NK-92 treated with Interleukin-12 subunit alpha and Interleukin-12 subunit beta, amount 100 ng/mL, for 24 hours (cell line): ENCODE measurements at regions not wholly inside any gene's neighbourhood (a gene's known extent, or its start where the extent isn't known, plus 50 kb on each side); places are given as distances from the start of the nearest gene placed in this dataset.
"Not testable (repeated sequence)": the region's sequence is repeated elsewhere in the genome, so short reads cannot be mapped to it uniquely, and the experiment has no call there.

ENCODE experiments used
- DNase-seq: peaks from one replicate; lab custom pipeline; 2025; lab: John Stamatoyannopoulos, UW

DNA sequence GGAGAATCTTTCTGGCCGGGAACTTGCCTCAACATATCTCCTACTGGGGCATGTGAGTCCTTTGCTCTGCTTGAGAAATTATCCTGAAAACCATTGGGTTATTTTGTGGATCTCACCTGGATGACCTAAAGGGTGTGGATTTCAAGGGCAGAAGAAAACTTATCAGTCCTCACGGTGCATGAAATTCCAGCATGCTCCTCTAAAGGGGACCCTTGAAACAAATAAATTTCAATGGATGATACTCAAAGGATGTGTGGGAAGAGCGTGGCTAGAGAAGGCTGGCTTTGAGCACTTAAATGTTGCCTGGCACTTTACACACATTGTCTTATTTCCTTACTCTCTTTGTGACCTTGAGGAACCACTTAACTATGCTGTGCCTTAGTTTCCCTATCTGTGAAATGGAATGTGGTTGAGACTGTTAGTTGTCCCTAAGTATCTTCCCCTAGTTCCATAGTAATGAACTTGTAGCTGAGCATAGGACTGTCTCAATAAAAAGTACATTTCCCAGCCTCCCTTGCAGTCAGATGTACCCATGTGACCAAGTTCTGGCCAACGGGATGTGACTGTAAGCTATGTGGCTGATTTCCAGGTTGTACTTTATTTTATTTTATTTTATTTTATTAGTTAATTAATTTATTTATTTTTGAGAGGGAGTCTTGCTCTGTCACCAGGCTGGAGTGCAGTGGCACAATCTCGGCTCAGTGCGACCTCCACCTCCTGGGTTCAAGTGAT is 81.9 kb upstream of the PTPN1 start:
- no peak for DNase-seq

DNA sequence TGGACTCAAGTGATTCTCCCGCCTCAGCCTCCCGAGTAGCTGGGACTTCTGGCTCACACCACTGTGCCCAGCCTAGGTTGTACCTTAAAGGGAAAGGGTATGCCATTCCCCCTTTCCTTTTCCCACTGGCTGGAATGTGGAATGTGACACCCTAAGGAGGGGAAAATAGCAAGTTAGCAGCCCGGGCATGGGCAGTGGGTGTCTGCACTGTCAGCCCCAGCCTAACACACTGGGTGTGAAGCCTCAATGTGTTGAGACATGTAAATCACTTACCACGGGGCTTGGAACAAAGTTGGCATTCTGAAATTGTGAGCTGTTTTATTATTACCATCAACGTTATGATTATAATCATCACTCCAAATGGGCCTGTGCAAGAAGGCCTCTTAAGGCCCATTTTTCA is 80.8 kb upstream of the PTPN1 start:
- no peak for DNase-seq

DNA sequence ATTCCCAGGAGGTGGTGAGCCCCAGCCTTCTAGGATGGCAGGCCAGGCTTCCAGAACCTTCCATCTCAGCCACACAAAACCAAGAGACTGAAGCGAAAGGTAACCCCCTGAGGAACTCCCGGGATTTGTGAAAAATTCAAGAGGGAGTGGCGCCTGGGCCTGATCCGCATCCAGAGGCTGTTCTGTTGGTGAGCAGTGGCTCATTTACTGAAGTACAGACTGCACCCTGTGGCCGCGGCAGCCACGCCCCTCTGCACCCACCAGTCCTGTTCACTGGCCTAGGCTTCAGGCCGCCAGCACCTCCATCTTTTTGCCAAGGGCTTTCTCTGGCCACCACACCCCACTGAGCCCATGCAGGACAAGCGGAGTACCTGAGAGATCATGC is 79.1 kb upstream of the PTPN1 start:
- no peak for DNase-seq

GRCh38 chr20:50433001-50433761 is 77.0 kb upstream of the PTPN1 start:
- DNase-seq: no peak

GRCh38 chr20:50434321-50434652 is 75.9 kb upstream of the PTPN1 start:
- DNase-seq: no peak

GRCh38 chr20:50434653-50435396 is 75.4 kb upstream of the PTPN1 start:
- DNase-seq: no peak

GRCh38 chr20:50435397-50436051 is 74.7 kb upstream of the PTPN1 start:
- DNase-seq: no peak

DNA sequence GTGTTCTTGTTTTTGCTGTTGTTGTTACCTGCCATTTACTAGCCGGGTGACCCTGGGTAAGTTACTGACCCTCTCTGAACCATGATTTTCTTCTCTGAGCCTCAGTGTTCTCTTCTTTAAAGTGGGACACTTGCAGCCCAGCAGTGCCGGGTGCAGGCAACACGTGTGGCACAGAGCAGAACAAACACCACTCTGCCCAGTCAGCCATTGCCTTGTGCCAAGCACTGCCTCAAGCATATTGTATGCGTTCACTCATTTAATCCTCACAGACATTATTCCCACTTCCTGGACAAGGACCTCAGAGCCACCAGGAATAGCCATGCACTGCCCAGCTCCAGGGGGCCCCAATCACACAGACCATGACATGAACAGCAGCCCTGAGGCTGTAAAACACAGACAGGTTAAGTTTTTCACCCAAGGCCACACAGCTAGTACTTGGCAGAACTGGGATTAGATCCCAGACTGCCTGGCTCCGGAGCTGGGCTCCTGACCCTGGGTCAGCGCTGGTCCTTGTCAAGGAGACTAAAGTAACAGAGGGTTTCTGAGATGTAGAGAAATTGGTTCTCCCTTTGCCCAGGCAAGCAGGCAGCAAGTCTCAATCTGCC is 74.0 kb upstream of the PTPN1 start:
- no peak for DNase-seq

DNA sequence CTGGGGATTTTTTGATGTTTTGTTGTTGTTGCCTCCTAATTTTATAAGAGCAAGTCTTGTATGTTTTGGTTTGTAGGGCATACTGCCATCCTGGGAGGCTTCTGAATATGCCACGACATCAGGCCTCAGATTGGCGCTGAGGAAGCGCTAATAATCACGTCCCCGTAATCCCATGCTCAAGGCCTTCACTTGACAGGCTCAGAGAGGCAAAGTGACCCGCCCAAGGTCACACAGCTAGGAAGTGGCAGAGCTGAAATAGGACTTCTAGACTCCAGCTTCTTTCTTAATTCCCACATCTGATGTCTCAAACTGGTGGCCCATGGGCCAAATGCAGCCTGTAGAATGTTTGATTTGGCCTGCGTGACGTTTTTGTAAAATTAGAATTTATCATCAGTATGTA is 73.5 kb upstream of the PTPN1 start:
- no peak for DNase-seq

- no peak for DNase-seq
Observed at GRCh38 chr20:50438986-50439407, 71.2 kb upstream of the PTPN1 start.

- no peak for DNase-seq
Observed at GRCh38 chr20:50439539-50440453, 70.4 kb upstream of the PTPN1 start.

DNA sequence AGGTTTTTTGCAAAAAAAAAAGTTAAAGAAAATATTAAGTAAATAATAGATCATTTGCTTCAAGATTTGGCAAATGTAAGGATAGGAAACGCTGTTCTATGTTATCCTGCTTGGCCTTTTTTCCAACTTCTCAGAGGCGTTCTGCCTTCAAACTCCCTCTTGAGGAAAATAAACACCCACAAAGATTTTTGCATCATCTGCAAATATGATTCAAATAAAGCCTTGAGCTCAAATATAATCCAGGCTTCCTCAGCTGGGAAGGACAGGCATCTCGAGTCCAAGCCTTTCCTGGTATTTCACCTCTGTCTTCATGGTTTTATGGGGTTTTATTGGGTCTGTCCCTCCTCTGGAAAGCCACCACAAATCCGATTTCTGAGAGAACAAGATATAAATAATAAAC is 67.7 kb upstream of the PTPN1 start:
- no peak for DNase-seq

- DNase-seq: no peak
Observed at GRCh38 chr20:50445354-50446151, 64.6 kb upstream of the PTPN1 start.

- DNase-seq: no peak
Observed at GRCh38 chr20:50446351-50447101, 63.7 kb upstream of the PTPN1 start.

DNA sequence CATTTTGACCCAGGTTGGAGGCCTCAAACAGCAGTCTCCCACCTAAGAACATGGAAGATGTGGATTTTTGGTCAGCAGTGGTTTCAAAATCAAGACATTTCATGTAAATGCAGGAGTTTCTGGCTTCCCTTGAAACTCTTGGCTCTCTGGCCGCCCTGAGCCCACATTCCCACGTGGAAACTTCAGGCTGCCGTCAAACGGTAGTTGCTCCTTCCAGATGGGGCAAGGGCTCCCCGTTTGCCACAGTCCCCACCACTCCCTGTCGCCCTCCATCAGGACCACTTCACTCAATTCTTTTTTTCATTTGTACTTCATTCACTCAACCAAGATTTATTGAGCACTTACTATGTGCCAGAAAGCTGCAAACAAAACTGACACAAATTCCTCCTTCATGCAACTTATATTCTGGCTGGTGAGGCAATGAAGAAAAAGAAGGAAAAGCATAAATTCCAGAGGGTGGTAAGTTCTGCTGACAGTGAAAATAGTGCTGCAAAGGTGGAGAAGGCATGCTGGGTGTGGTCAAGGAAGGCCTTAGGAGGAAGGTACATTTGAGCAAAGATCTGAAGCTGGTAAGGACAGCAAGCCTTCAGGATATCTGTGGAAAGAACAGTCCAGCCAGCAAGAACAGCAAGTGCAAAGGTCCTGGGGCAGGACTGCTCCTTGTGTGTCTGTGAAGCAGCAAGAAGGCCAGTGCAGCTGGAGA is 62.9 kb upstream of the PTPN1 start:
- no peak for DNase-seq

GRCh38 chr20:50447817-50448216 is 62.4 kb upstream of the PTPN1 start:
- no peak for DNase-seq

DNA sequence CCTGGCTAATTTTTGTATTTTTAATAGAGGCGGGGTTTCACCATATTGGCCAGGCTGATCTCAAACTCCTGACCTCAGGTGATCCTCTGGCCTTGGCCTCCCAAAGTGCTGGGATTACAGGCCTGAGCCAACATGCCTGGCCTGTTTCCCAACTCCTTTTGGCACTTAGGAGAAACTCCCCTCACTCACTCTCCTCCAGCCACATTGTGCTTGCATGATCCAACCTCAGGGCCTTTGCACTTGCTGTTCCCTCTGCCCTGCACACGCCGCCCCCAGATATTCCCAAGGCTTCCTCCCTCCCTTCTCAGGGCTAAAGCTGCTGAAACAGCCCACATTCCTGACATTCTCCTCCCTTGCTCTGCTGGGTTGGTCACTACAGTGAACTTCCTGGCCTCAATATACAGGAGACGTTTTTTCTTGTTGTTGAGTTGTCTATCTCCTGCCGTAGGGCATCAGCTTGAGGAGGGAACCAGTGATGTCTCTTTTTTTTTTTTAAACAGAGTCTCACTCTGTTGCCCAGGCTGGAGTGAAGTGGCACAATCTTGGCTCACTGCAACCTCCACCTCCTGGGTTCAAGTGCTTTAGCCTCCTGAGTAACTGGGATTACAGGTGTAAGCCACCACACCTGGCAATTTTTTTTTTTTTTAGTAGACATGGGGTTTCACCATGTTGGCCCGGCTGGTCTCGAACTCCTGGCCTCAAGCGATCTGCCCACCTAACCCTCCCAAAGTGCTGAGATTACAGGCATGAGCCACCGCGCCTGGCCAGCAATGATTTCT is 61.4 kb upstream of the PTPN1 start:
- not testable (repeated sequence) for DNase-seq
